ENCODE measurements at regions not wholly inside any gene's neighbourhood (a gene's known extent, or its start where the extent isn't known, plus 50 kb on each side); places are given as distances from the start of the nearest gene placed in this dataset.

DNA sequence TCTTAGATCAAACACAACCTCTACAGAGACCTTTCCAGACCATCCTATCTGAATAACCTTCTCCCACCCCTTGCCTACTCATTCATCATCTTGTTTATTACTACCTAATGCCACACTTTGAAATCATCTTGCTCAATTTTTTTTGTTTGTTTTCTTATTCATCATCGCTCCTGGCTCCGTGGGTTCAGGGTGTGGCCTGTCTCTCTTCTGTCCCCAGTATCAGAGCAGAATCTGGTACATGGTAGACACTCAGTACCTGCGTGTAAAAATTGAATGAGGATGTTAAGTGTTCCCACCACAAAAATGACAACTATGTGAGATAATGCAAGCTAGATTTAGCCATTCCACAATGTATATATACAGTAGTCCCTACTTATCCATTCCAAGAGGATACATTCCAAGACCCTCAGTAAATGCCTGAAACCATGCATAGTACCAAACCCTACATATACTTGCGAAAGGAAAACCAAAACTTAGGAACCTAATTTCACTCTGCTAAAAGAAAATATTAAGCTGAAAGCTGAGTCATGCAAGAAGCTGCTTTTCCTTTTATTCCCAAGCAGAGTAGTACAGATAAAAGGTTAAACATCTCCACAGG, 72.1 kb upstream of the SEC61G start (continued):
- TF ChIP-seq JUND (IDR thresholded peaks at IDR 0.05; ENCODE audit: low read depth, low read length): no peak
- no peak for TF ChIP-seq TCF3 (IDR thresholded peaks at IDR 0.05; ENCODE audit: borderline replicate concordance, insufficient read depth, low read depth, low read length)
- TF ChIP-seq RB1 (IDR thresholded peaks at IDR 0.05; ENCODE audit: borderline replicate concordance): no peak
- no peak for TF ChIP-seq POLR2AphosphoS2 (IDR thresholded peaks at IDR 0.05; ENCODE audit: low read depth, low read length)
- TF ChIP-seq, protein P1, sequence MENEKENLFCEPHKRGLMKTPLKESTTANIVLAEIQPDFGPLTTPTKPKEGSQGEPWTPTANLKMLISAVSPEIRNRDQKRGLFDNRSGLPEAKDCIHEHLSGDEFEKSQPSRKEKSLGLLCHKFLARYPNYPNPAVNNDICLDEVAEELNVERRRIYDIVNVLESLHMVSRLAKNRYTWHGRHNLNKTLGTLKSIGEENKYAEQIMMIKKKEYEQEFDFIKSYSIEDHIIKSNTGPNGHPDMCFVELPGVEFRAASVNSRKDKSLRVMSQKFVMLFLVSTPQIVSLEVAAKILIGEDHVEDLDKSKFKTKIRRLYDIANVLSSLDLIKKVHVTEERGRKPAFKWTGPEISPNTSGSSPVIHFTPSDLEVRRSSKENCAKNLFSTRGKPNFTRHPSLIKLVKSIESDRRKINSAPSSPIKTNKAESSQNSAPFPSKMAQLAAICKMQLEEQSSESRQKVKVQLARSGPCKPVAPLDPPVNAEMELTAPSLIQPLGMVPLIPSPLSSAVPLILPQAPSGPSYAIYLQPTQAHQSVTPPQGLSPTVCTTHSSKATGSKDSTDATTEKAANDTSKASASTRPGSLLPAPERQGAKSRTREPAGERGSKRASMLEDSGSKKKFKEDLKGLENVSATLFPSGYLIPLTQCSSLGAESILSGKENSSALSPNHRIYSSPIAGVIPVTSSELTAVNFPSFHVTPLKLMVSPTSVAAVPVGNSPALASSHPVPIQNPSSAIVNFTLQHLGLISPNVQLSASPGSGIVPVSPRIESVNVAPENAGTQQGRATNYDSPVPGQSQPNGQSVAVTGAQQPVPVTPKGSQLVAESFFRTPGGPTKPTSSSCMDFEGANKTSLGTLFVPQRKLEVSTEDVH (IDR thresholded peaks at IDR 0.05; ENCODE audit: low read depth, partially characterized antibody): no peak
- no peak for TF ChIP-seq MXI1 (IDR thresholded peaks at IDR 0.05; ENCODE audit: low read depth, low read length)
- TF ChIP-seq STAT3 (IDR thresholded peaks at IDR 0.05; ENCODE audit: low read depth, low read length): no peak

DNA sequence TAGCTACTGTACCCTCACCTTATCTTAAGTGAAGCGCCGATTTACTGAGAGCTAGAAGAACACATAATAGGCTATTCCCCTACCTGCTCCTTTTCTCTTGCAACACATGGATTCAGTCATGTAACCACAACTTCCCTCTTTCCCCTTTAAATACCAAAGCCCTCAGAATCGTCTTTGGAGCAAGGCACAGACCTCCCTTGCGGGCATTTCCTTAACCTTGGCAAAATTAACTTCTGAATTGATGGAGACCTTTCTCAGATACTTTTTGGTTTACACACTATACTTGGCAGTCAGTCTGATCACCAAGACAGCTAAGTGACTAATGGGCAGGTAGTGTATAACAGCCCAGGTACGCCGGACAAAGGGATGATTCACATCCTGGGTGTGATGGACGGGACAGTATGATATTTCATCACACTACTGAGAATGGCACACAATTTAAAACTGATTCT, 72.7 kb upstream of the SEC61G start:
- FAIRE-seq: no peak
- Histone ChIP-seq H3K4me1 (ENCODE audit: control insufficient read depth, insufficient read depth, low read length) (no peaks in the 10 kb centered on the region), H3K9me3 (replicated peaks; ENCODE audit: control insufficient read depth, insufficient read depth, low read length) (no peaks in the 10 kb centered on the region), H3K27me3 (replicated peaks in 1 of 2; ENCODE audit: control insufficient read depth in 2 of 2, insufficient read depth in 2 of 2, low read length in 1 of 2) (no peaks in the 10 kb centered on the region), H3K4me3 (no peak overlapping the region), H3K36me3 (ENCODE audit: control insufficient read depth in 2 of 2, insufficient read depth in 2 of 2, low read length in 1 of 2) (no peaks in the 10 kb centered on the region), H2AFZ (ENCODE audit: control insufficient read depth, low read depth, low read length) (no peak overlapping the region), H4K20me1 (ENCODE audit: control insufficient read depth, insufficient read depth) (no peaks in the 10 kb centered on the region), H3K79me2 (ENCODE audit: control insufficient read depth, insufficient read depth, low read length) (no peaks in the 10 kb centered on the region), H3K4me2 (ENCODE audit: control insufficient read depth, insufficient read depth) (no peak overlapping the region), H3K27ac (ENCODE audit: control insufficient read depth, insufficient read depth) (no peak overlapping the region), H3K9ac (ENCODE audit: control insufficient read depth, insufficient read depth, low read length) (no peak overlapping the region)
- ChIA-PET CTCF (interaction anchor here (0.6 kb wide), 1 partner anchor 240 kb away, joined by 3 read pairs; no protein-coding TSS in a partner anchor), POLR2A (no interaction called here), RAD21 (ENCODE audit: unreplicated experiment) (no interaction called here), SMC1A (ENCODE audit: uncharacterized antibody, unreplicated experiment) (no interaction called here)
- BruUV-seq (replicated peaks): no TSS peak
- in situ Hi-C loops (cut with MboI): no loop called here
- ATAC-seq: no peak
- no peak for DNase-seq (ENCODE audit: low read depth, low spot score)
- WGBS (ENCODE audit: insufficient coverage, insufficient replicate concordance, low lambda C conversion rate, missing lambda C conversion rate): 54% methylated on average over 7 of the region's 7 CpGs
- intact Hi-C loops (cut with micrococcal nuclease; ENCODE audit: unreplicated experiment): no loop called here
- TF ChIP-seq, protein P1 (IDR thresholded peaks at IDR 0.05; ENCODE audit: low read depth, partially characterized antibody): no peak
- TF ChIP-seq MYB (IDR thresholded peaks at IDR 0.05; ENCODE audit: borderline replicate concordance, low read depth, low read length): no peak
- TF ChIP-seq, protein P2, sequence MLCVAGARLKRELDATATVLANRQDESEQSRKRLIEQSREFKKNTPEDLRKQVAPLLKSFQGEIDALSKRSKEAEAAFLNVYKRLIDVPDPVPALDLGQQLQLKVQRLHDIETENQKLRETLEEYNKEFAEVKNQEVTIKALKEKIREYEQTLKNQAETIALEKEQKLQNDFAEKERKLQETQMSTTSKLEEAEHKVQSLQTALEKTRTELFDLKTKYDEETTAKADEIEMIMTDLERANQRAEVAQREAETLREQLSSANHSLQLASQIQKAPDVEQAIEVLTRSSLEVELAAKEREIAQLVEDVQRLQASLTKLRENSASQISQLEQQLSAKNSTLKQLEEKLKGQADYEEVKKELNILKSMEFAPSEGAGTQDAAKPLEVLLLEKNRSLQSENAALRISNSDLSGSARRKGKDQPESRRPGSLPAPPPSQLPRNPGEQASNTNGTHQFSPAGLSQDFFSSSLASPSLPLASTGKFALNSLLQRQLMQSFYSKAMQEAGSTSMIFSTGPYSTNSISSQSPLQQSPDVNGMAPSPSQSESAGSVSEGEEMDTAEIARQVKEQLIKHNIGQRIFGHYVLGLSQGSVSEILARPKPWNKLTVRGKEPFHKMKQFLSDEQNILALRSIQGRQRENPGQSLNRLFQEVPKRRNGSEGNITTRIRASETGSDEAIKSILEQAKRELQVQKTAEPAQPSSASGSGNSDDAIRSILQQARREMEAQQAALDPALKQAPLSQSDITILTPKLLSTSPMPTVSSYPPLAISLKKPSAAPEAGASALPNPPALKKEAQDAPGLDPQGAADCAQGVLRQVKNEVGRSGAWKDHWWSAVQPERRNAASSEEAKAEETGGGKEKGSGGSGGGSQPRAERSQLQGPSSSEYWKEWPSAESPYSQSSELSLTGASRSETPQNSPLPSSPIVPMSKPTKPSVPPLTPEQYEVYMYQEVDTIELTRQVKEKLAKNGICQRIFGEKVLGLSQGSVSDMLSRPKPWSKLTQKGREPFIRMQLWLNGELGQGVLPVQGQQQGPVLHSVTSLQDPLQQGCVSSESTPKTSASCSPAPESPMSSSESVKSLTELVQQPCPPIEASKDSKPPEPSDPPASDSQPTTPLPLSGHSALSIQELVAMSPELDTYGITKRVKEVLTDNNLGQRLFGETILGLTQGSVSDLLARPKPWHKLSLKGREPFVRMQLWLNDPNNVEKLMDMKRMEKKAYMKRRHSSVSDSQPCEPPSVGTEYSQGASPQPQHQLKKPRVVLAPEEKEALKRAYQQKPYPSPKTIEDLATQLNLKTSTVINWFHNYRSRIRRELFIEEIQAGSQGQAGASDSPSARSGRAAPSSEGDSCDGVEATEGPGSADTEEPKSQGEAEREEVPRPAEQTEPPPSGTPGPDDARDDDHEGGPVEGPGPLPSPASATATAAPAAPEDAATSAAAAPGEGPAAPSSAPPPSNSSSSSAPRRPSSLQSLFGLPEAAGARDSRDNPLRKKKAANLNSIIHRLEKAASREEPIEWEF (IDR thresholded peaks at IDR 0.05; ENCODE audit: insufficient replicate concordance, low read depth, low read length): no peak
- no peak for TF ChIP-seq SIN3A (IDR thresholded peaks at IDR 0.05; ENCODE audit: low read depth, low read length)
